Activated CD4-positive, alpha-beta T cell treated with anti-CD3 and anti-CD28 coated beads, Interleukin-2, Interleukin-4, amounts not matched to agents 100 ng/mL and 50 ng/mL, durations not matched to agents 16 hours and 8 hours (primary cell): ENCODE measurements at regions not wholly inside any gene's neighbourhood (a gene's known extent, or its start where the extent isn't known, plus 50 kb on each side); places are given as distances from the start of the nearest gene placed in this dataset.

ENCODE experiments used
- DNase-seq: peaks from one replicate; pipeline ENCODE4 v3.0.0-alpha.2; 2020; ENCODE audit warnings: low spot score

- no peak for DNase-seq
Observed at GRCh38 chr1:244945109-244945671, 80.8 kb upstream of the HNRNPU start.

- DNase-seq = no peak
Observed at GRCh38 chr1:244941121-244941520, 76.8 kb upstream of the HNRNPU start.

- no peak for DNase-seq
Observed at GRCh38 chr1:244937099-244937498, 72.8 kb upstream of the HNRNPU start.

DNA sequence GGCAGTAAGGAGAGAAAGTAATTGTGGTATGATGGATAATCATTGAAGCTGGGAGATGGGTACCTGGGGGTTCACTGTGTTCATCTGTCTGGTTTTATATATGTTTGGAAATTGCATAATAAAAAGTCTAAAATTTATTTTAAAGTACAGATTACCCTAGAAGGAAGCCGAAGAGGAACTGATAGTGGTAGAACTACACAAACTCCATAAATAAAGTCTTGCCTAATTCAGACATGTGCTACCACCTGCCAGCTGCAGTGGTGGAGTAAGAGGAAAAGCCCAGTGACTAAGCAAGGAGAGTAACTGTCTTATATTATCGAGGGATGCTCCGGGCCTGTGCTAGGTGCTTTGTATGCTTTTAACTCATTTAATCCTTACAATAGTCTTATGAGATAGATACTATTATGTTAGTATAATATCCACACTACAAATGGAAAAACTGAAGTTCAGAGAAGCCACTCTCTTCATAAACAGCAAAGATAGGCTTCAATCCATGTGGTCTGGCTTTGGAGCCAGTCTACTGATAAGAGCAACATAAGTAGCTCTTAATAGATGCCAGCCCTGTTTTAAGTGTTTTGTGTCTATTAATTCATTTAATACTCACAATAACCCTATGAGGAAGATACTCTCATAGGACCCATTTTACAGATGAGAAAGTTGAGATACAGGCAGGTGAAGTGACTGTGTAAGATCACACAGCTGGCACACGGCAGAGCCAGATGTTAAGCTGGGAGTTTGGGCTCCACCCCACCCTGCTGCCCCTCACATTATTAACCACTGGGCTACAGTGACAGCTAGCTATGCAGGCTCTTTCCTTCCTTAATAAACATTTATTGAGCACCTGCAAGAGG is 56.8 kb upstream of the HNRNPU start:
- DNase-seq = no peak

DNA sequence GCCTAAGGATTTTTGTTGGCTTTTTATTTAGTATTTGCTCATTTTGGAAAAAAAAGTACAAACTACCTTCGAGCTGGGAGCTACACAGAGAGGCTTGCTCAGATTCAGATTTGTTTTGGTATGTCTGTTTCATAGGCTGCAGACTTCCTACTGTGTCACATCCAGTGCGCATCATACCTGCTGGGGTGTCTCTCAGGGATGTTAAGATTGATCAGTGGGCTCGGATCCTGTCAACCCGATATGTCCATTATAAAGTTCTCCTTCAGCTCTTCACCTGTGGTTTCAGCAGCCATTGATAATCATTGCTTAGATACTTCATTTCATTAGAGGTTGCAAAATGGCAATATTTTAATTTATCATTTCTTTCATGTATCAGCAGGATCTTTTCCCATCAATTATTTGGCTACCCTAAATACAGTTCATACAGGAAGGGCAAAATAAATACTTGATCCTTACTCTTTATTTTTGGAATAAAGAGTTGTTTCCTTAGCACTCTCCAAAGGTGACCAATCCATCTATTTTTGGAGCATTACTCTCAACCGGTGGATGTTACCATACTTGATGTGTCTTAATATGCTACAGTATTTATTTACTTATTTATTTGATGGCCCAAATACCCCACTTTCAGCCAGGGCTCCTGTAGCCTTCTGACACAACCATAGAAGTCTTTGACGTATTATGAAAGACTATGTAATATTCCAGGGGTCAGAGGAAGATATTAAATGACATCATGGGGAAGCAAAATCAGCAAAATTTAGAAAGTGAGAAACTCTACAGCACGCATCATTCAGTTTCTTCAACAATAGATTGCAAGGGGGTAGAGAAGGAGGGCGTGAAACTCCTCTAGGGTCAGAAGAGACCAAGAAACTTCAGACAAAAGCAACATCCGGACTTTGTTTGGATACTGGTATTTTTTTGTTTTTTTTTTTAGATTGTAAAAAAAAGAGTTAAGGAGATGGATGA is 55.3 kb upstream of the HNRNPU start:
- no peak for DNase-seq

DNA sequence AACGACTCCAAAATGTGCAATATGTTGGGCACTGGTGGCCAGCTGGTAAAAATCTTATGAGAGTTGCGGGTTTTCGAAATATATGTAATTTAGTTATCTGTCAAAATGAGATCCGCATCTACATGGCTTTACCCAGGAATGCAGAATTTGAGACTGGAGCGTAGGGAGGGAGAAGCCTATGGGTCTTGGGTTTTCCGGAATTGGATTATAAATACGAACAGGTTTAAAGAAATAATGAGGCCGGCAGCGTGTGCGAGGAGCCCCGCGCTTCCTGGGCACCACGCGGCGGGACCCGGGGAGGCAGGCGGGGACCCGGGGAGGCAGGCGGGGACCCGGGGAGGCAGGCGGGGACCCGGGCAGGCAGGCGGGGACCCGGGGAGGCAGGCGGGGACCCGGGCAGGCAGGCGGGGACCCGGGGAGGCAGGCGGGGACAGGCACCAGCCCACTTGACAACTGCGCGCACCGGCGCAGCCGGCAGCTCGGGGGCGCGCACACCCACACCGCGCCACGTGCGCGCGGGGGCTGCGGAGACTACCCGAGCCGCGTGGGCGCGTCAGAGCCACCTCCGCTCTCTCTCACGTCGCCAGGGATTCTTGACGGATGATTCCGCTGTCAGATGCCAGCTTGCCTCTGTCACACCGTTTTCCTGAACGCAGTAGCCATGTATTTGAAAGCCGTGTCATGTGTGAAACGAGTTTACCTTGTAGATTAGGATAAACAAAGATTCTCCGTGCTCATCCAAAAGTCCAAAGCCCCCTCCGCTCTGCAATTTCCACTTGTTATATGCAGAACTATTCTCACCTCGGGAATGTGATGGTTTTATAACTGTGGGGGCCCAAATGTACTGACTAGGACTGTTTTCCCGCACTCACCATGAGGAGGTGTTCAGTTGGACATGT is 54.3 kb upstream of the HNRNPU start:
- DNase-seq = peak; percentile 24

DNA sequence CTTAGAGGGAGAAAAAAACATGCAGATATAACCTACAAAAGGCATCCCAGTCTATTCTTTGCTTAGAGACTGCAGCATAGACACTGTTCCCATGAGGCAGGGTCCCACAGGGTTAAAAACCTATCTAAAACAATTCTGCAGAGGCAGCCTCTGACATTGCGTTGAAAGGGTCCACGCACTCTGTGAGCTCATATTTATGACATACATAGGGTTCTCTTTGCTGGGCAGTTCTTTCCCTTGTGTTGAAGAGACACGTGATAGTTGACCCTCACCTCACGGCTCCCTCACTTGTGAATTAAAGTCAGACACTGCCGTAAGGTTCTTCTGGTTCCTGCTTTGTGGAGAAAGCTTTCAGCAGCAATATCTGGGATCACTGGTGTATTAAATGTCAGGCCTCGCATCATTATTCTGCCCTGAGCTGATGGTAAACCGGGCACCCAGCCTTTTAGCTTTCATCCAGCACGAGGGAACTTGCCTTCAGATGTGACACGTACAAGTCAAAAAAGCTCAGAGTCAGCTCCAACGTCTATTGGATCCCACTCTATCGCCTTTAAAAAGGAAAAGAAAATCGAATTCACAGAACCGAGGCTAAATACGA is 52.8 kb upstream of the HNRNPU start:
- no peak for DNase-seq

GRCh38 chr1:244915736-244916135 is 51.4 kb upstream of the HNRNPU start:
- no peak for DNase-seq

DNA sequence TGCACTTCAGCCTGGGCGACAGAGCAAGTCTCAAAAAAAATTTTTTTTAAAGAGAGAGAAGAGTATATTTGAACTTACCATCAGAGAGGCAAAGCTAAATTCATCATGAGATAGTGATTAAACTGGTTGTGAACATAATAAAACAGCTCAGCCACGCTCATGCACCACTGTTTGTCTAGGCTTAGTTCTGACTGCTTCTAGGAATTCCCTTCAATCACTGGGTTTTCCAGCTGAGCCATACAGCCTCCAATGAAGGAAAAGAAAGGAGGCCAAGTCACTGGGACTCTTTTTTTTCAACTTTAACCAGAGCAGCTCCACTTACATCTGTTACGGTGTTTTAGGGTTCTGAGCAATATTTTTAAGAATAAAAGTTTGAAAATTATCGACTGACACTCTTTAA is 50.4 kb upstream of the HNRNPU start:
- DNase-seq = no peak
